Motor neuron (in vitro differentiated cells): ENCODE measurements at regions not wholly inside any gene's neighbourhood (a gene's known extent, or its start where the extent isn't known, plus 50 kb on each side); places are given as distances from the start of the nearest gene placed in this dataset.
A peak's percentile ranks its signal among the peaks of the same experiment; 100 is the strongest.

Experiments
- ATAC-seq, 8 experiments: fragments of 200-7000 bp; cut with Tn5 transposase; replicated peaks in 6 of 8; 2 replicates each; pipeline ENCODE4 v1.8.0; 2021; ENCODE audit warnings: mild to moderate bottlenecking in 8 of 8, moderate library complexity in 8 of 8
- H3K27ac ChIP-seq, 2 donors: fragments of 250-450 bp; sonication (Bioruptor Pico); 2 replicates each; pipeline ENCODE4 v1.9.0; 2021; ENCODE audit warnings: antibody characterized with exemption in 2 of 2, mild to moderate bottlenecking in 2 of 2, moderate library complexity in 1 of 2
- H3K4me1 ChIP-seq, 2 donors: fragments of 250-450 bp; sonication (Bioruptor Pico); replicated peaks in 1 of 2; 2 replicates each; pipeline ENCODE4 v1.6.1; 2021; ENCODE audit warnings: antibody characterized with exemption in 2 of 2, mild to moderate bottlenecking in 2 of 2, moderate library complexity in 1 of 2
- H3K4me3 ChIP-seq, 5 donors: fragments of 250-450 bp; sonication (Bioruptor Pico); 2 replicates each; pipeline ENCODE4 v1.9.0; 2021; ENCODE audit warnings: antibody characterized with exemption in 5 of 5, mild to moderate bottlenecking in 5 of 5, moderate library complexity in 4 of 5
- WGBS, 10 experiments: fragments of 450-650 bp; shearing (Covaris generic); methylation state at CpG; one replicate each; pipeline ENCODE4 v1.0.0; 2022; 5-methylcytosine and 5-hydroxymethylcytosine counted together
- in situ Hi-C, 9 experiments: fragments of 400-800 bp; cut with MboI; loops; one replicate each; pipeline ENCODE4 v1.15.0; 2021; ENCODE audit warnings: low sequenced_read_pairs in 9 of 9, low pct_unique_long_range_greater_than_20kb in 2 of 9; ENCODE audit not compliant: unreplicated experiment in 9 of 9

- H3K4me1 ChIP-seq = no peaks in the 10 kb centered on the region
- no peak for ATAC-seq
- no peak overlapping the region for H3K27ac ChIP-seq
- 0 to 100% (median 94%) methylated on average over 1 of the region's 1 CpG; no CpG with 5 or more reads in 1 of the 10 experiments for WGBS, 10 experiments
- no peak overlapping the region for H3K4me3 ChIP-seq
- in situ Hi-C loops = no loop called here
Observed at GRCh38 chr2:35081622-35082015, 1274.0 kb upstream of the CRIM1 start.

- 0 to 100% (median 100%) methylated on average over 1 of the region's 1 CpG; no CpG with 5 or more reads in 3 of the 10 experiments for WGBS, 10 experiments
- H3K4me1 ChIP-seq = no peaks in the 10 kb centered on the region
- no peak for ATAC-seq
- in situ Hi-C loops = no loop called here
- H3K4me3 ChIP-seq = no peak overlapping the region
- H3K27ac ChIP-seq = no peak overlapping the region
Observed at GRCh38 chr2:35081001-35081621, 1274.5 kb upstream of the CRIM1 start.

- whole genome bisulfite sequencing, 10 experiments = 17 to 100% (median 86%) methylated on average over 1 to 5 of the region's 5 CpGs
- in situ Hi-C loops = no loop called here
- peak in 1 of 8 experiments; percentile 15 for ATAC-seq
Observed at GRCh38 chr2:35080231-35080910, 1275.2 kb upstream of the CRIM1 start.

DNA sequence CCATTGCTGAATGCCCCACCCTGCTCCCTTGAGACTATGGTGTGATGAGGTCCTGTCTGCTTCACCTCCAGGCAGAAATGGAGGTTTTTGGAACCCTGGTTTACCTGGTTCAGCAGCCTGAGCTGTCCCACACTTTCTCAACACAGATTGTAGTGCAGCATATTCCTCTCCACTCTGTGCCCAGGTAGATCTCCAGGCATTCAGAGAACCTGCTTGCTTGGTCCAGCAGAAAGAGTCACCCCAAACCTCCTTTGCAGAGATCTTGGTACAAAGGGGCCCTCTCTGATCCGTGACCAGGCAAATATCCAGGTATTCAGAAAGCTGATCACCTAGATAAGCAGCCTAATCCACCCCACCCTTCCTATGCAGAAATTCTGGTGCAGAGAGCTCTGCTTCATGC, 1288.2 kb upstream of the CRIM1 start:
- 0 to 100% methylated on average over 1 of the region's 1 CpG; no CpG with 5 or more reads in 8 of the 10 experiments for WGBS, 10 experiments
- no peak overlapping the region for H3K4me3 ChIP-seq
- H3K27ac ChIP-seq = no peak overlapping the region
- ATAC-seq = no peak
- H3K4me1 ChIP-seq = no peaks in the 10 kb centered on the region
- in situ Hi-C loops = no loop called here

More at GRCh38 chr2:35080231-35080910, 1275.2 kb upstream of the CRIM1 start:
- Histone ChIP-seq H3K27ac (no peak overlapping the region), H3K4me3 (no peak overlapping the region), H3K4me1 (no peaks in the 10 kb centered on the region)

- Histone ChIP-seq H3K4me3 (no peak overlapping the region), H3K4me1 (no peaks in the 10 kb centered on the region), H3K27ac (no peak overlapping the region)
- WGBS, 10 experiments = 0 to 100% (median 85%) methylated on average over 1 to 4 of the region's 5 CpGs
- in situ Hi-C loops = no loop called here
- no peak for ATAC-seq
Observed at GRCh38 chr2:35063836-35064235, 1291.7 kb upstream of the CRIM1 start.

GRCh38 chr2:35035883-35036282, 1319.7 kb upstream of the CRIM1 start:
- WGBS, 10 experiments = 0 to 100% (median 67%) methylated on average over 1 to 3 of the region's 3 CpGs; no CpG with 5 or more reads in 1 of the 10 experiments
- no peaks in the 10 kb centered on the region for H3K4me1 ChIP-seq
- in situ Hi-C loops = no loop called here
- H3K4me3 ChIP-seq = no peak overlapping the region
- H3K27ac ChIP-seq = no peak overlapping the region
- peak in 1 of 8 experiments; percentile 25 for ATAC-seq

DNA sequence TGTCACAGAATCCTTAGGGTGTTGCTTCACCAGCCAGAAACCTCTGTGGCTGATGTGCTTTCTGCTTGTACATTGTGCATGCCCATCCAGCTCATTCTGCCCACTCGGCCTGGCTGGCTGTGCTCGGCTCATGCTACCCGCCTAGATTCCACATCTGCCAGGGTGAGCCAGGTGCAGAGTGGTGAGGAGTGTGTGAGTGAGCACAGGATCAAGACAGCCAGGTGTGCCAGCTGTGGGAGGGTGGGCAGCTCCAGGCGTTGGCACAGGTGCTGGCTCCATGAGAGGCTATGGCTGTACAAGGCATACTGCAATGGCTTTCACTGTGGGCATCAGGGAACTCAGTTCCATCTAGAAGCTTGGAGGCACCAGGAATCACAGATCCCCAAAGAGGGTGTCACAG, 1321.8 kb upstream of the CRIM1 start:
- no peak for ATAC-seq
- Histone ChIP-seq H3K4me1 (no peaks in the 10 kb centered on the region), H3K27ac (no peak overlapping the region), H3K4me3 (no peak overlapping the region)
- WGBS, 10 experiments = 0 to 100% (median 35%) methylated on average over 1 to 3 of the region's 4 CpGs; no CpG with 5 or more reads in 6 of the 10 experiments
- in situ Hi-C loops = no loop called here

DNA sequence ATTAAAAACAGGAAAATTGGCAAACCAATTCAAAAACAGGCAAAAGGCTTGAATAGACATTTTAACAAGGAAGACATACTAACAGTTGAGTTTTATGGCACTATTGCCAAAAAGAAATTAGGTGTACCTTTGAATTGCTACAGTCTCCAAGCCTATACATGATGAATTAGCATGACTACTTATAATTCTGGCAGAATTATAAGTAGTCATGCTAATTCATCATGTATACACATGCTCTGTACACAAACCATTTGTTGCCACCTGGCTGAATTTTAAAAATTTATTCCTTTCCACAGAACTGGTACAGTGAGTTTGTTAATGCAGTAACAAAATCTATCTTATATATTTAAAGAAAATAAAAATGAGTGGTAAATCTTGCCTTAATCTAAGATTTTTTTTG, 1332.0 kb upstream of the CRIM1 start:
- in situ Hi-C loops = no loop called here
- ATAC-seq = no peak
- Histone ChIP-seq H3K4me3 (no peak overlapping the region), H3K4me1 (no peaks in the 10 kb centered on the region), H3K27ac (no peak overlapping the region)

- no peak for ATAC-seq
- no peaks in the 10 kb centered on the region for H3K4me1 ChIP-seq
- no peak overlapping the region for H3K27ac ChIP-seq
- WGBS, 10 experiments = 43 to 100% (median 100%) methylated on average over 1 of the region's 1 CpG; no CpG with 5 or more reads in 5 of the 10 experiments
- no peak overlapping the region for H3K4me3 ChIP-seq
- in situ Hi-C loops = no loop called here
Observed at GRCh38 chr2:35000453-35000852, 1355.1 kb upstream of the CRIM1 start.

DNA sequence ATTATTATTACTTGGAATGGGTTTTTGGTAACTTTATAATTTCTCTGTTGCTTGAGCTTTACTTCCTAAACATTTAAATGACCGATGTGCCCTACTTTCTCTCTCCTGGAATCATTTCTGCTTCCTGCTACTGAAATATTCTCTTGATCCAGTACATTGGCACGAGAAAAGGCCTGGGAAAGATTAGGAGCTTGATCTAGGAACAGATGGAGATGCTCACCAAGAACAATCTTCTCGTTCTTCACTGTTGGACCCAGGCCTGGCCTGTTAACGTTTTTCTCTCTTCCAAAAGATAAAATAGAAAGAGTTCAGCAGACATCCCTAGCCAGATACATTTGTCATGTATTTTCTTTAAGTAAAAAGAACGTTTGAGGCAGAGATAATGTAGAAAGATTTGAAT, 1356.8 kb upstream of the CRIM1 start:
- ATAC-seq = no peak
- WGBS, 10 experiments = 0 to 90% (median 65%) methylated on average over 3 to 5 of the region's 5 CpGs; no CpG with 5 or more reads in 2 of the 10 experiments
- H3K4me3 ChIP-seq = no peak overlapping the region
- in situ Hi-C loops = no loop called here
- no peaks in the 10 kb centered on the region for H3K4me1 ChIP-seq
- no peak overlapping the region for H3K27ac ChIP-seq

DNA sequence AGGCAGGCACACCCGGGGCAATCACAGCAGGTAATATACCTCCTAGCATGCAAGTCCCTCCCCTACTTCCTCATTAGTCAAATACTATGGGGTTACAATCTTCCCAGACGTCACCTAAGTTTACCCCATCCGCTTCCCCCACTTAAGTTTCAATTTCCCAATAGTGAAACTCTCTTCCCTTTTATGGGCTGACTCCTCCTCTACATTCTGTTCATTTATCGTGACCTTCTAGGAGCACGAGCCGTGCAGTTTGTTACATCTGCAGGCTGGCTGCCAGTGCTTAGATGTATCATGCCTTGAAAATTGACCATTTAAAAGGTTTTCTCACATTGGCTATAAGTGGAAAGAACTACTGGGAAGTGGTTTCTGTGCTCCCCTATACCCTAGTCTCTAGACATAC, 1357.8 kb upstream of the CRIM1 start:
- ATAC-seq = no peak
- in situ Hi-C loops = no loop called here
- H3K4me3 ChIP-seq = no peak overlapping the region
- H3K4me1 ChIP-seq = no peaks in the 10 kb centered on the region
- no peak overlapping the region for H3K27ac ChIP-seq
- WGBS, 10 experiments = 28 to 100% (median 80%) methylated on average over 1 to 5 of the region's 6 CpGs; no CpG with 5 or more reads in 1 of the 10 experiments

DNA sequence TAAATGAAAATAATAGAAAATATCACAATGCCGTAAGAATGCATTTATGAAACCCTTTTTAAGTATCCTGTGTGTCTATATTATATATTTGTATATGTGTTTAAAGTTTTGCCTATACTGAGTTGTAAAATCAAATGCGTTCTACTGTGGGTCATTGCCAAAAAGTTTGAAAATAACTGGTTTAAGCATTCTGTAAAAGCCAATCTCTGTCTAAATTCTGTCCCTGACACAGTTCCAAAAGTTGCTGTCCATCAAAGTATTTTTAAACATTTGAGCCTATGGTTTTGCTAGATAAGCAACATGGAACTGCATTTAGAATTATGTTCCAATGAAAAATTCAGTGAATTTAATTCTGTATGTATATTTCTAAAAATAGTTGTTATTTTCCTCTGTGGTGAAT, 1360.4 kb upstream of the CRIM1 start:
- H3K4me3 ChIP-seq = no peak overlapping the region
- H3K27ac ChIP-seq = no peak overlapping the region
- 0 to 50% (median 19%) methylated on average over 1 to 2 of the region's 2 CpGs for WGBS, 10 experiments
- in situ Hi-C loops = no loop called here
- ATAC-seq = no peak
- no peaks in the 10 kb centered on the region for H3K4me1 ChIP-seq

GRCh38 chr2:34991508-34992274, 1363.9 kb upstream of the CRIM1 start:
- Histone ChIP-seq H3K27ac (no peak overlapping the region), H3K4me3 (no peak overlapping the region), H3K4me1 (no peaks in the 10 kb centered on the region)
- 60 to 80% (median 78%) methylated on average over 1 to 5 of the region's 24 CpGs; no CpG with 5 or more reads in 7 of the 10 experiments for WGBS, 10 experiments
- in situ Hi-C loops = no loop called here
- ATAC-seq = no peak
